Stomach (tissue), 4 donors: ENCODE measurements at regions not wholly inside any gene's neighbourhood (a gene's known extent, or its start where the extent isn't known, plus 50 kb on each side); places are given as distances from the start of the nearest gene placed in this dataset.

Source experiments
- CTCF ChIP-seq, 7 experiments: fragments of 450-650 bp in 4 of 7; fragments of 200-600 bp in 3 of 7; sonication (generic) in 3 of 7; IDR thresholded peaks; one replicate each; pipeline ENCODE4 v1.5.1; 2016 to 2019; ENCODE audit warnings: antibody characterized with exemption in 7 of 7, control low read depth in 2 of 7, mild to moderate bottlenecking in 1 of 7
- EP300 ChIP-seq: sonication (generic); formaldehyde crosslinking; IDR thresholded peaks from one replicate; pipeline ENCODE4 v1.6.1; 2017; ENCODE audit warnings: antibody characterized with exemption
- POLR2A ChIP-seq, 4 donors: fragments of 450-650 bp; IDR thresholded peaks; one replicate each; pipeline ENCODE4 v1.6.1; 2016; ENCODE audit warnings: antibody characterized with exemption in 4 of 4, control low read depth in 2 of 4, mild to moderate bottlenecking in 1 of 4, moderate library complexity in 1 of 4

GRCh38 chr12:114884575-114884974 is 200.6 kb upstream of the TBX3 start:
- TF ChIP-seq CTCF (IDR thresholded peaks at IDR 0.05) (no peak), POLR2A (IDR thresholded peaks at IDR 0.05) (no peak), EP300 (no peak)
